Liver (tissue), 3 donors: ENCODE measurements at regions not wholly inside any gene's neighbourhood (a gene's known extent, or its start where the extent isn't known, plus 50 kb on each side); places are given as distances from the start of the nearest gene placed in this dataset.

ENCODE experiments used
- ATF3 ChIP-seq: IDR thresholded peaks from 2 replicates; pipeline ENCODE4 v1.6.1; 2016; ENCODE audit warnings: antibody characterized with exemption
- CTCF ChIP-seq: fragments of 150-350 bp; IDR thresholded peaks from 2 replicates; pipeline ENCODE4 v1.5.1; 2017; ENCODE audit warnings: improper control_type of control experiment, low read depth, low read length; ENCODE audit not compliant: missing input control
- FOXA1 ChIP-seq: IDR thresholded peaks from 2 replicates; pipeline ENCODE4 v1.6.1; 2016; ENCODE audit warnings: antibody characterized with exemption
- GABPA ChIP-seq, 2 donors: IDR thresholded peaks in 1 of 2; conservative IDR thresholded peaks in 1 of 2; 2 replicates each; pipeline ENCODE4 v1.6.1; 2016; ENCODE audit warnings: antibody characterized with exemption in 2 of 2, mild to moderate bottlenecking in 1 of 2, moderate library complexity in 1 of 2
- HNF4A ChIP-seq, 2 donors: conservative IDR thresholded peaks; 2 replicates each; pipeline ENCODE4 v1.6.1; 2016; ENCODE audit warnings: antibody characterized with exemption in 2 of 2, mild to moderate bottlenecking in 2 of 2
- JUND ChIP-seq, 2 donors: IDR thresholded peaks; 2 replicates each; pipeline ENCODE4 v1.6.1; 2016; ENCODE audit warnings: antibody characterized with exemption in 2 of 2
- MAX ChIP-seq: IDR thresholded peaks from 2 replicates; pipeline ENCODE4 v1.6.1; 2016; ENCODE audit warnings: antibody characterized with exemption
- RAD21 ChIP-seq, 2 donors: IDR thresholded peaks; 2 replicates each; pipeline ENCODE4 v1.6.1; 2016; ENCODE audit warnings: antibody characterized with exemption in 2 of 2, mild to moderate bottlenecking in 2 of 2
- REST ChIP-seq: IDR thresholded peaks from 2 replicates; pipeline ENCODE4 v1.6.1; 2016; ENCODE audit warnings: antibody characterized with exemption, mild to moderate bottlenecking
- RXRA ChIP-seq, 2 donors: IDR thresholded peaks; 2 replicates each; pipeline ENCODE4 v1.6.1; 2017 to 2018; ENCODE audit warnings: antibody characterized with exemption in 2 of 2, mild to moderate bottlenecking in 1 of 2
- SP1 ChIP-seq: IDR thresholded peaks from 2 replicates; pipeline ENCODE4 v1.6.1; 2018; ENCODE audit warnings: antibody characterized with exemption, mild to moderate bottlenecking
- TAF1 ChIP-seq: conservative IDR thresholded peaks from 2 replicates; pipeline ENCODE4 v1.6.1; 2016; ENCODE audit warnings: antibody characterized with exemption, mild to moderate bottlenecking
- YY1 ChIP-seq: IDR thresholded peaks from 2 replicates; pipeline ENCODE4 v1.6.1; 2016; ENCODE audit warnings: antibody characterized with exemption, mild to moderate bottlenecking
- ZBTB33 ChIP-seq: IDR thresholded peaks from 2 replicates; pipeline ENCODE4 v1.6.1; 2016; ENCODE audit warnings: antibody characterized with exemption
- donor health status: healthy.
- donor health status: healthy.

- TF ChIP-seq TAF1 (no peak), CTCF (no peak), JUND (IDR thresholded peaks at IDR 0.05) (no peak), GABPA (IDR thresholded peaks at IDR 0.05 in 1 of 2, conservative IDR thresholded peaks at IDR 0.05 in 1 of 2) (no peak), MAX (no peak), ATF3 (no peak), RXRA (IDR thresholded peaks at IDR 0.05) (no peak), FOXA1 (no peak), REST (no peak), SP1 (no peak), HNF4A (conservative IDR thresholded peaks at IDR 0.05) (no peak), YY1 (no peak), RAD21 (IDR thresholded peaks at IDR 0.05) (no peak), ZBTB33 (no peak)
These were observed 230.4 kb upstream of the ARPP21 start for GRCh38 chr3:35408882-35409281.
